GM12878 (cell line): ENCODE measurements at regions not wholly inside any gene's neighbourhood (a gene's known extent, or its start where the extent isn't known, plus 50 kb on each side); places are given as distances from the start of the nearest gene placed in this dataset.

Source experiments
- ATAC-seq: fragments of 200-7000 bp; cut with Tn5 transposase; 3 replicates; pipeline ENCODE4 v1.9.1; 2020; ENCODE audit warnings: mild to moderate bottlenecking, moderate library complexity
- BruUV-seq: library from RNA; stranded (reverse); fragments of 400-500 nt; replicated peaks from 2 replicates; lab custom pipeline; 2021; lab: Mats Ljungman, UMichigan
- CTCF ChIA-PET: fragments of 300-600 bp; sonication (Branson Sonifier 250); formaldehyde crosslinking; extraction: SDS; loops from one replicate; lab custom pipeline; 2021; ENCODE audit warnings: inconsistent platforms; lab: Yijun Ruan, JAX
- POLR2A ChIA-PET: fragments of 350-600 bp; formaldehyde crosslinking; extraction: SDS; loops from one replicate; lab custom pipeline; 2021; ENCODE audit warnings: inconsistent platforms; lab: Charles Lee
- RAD21 ChIA-PET: fragments of 300-600 bp; sonication (Branson Sonifier 250); formaldehyde crosslinking; loops from one replicate; lab custom pipeline; 2023; ENCODE audit warnings: antibody characterized with exemption; ENCODE audit not compliant: unreplicated experiment; lab: Charles Lee
- SMC1A ChIA-PET: fragments of 300-600 bp; sonication (Branson Sonifier 250); formaldehyde crosslinking; loops from one replicate; lab custom pipeline; 2023; ENCODE audit not compliant: unreplicated experiment, uncharacterized antibody; lab: Charles Lee
- DNase-seq: peaks from one replicate; pipeline ENCODE4 v3.0.0-alpha.2; 2011; ENCODE audit warnings: low read depth, low spot score
- FAIRE-seq: peaks from 3 replicates; lab custom pipeline; 2011; peaks lifted over from hg19 to GRCh38; lab: Jason Lieb, UNC
- H2AFZ ChIP-seq: 2 replicates; pipeline ENCODE4 v1.6.0; 2011; ENCODE audit warnings: low read depth, low read length, control low read depth; ENCODE audit not compliant: control insufficient read depth
- H3K27ac ChIP-seq: 2 replicates; pipeline ENCODE4 v1.5.1; 2011; ENCODE audit warnings: control low read depth; ENCODE audit not compliant: control insufficient read depth, insufficient read depth
- H3K27me3 ChIP-seq, 2 experiments: replicated peaks in 1 of 2; 2 replicates each; pipeline versions ENCODE4 v1.6.0 to v1.6.1; 2011; ENCODE audit warnings: low read length in 1 of 2; ENCODE audit not compliant: control insufficient read depth in 2 of 2, insufficient read depth in 2 of 2
- H3K36me3 ChIP-seq, 2 experiments: 2 replicates each; pipeline ENCODE4 v1.5.1; 2011; ENCODE audit warnings: low read length in 1 of 2; ENCODE audit not compliant: control insufficient read depth in 2 of 2, insufficient read depth in 2 of 2
- H3K4me1 ChIP-seq: 2 replicates; pipeline ENCODE4 v1.6.1; 2011; ENCODE audit warnings: mild to moderate bottlenecking, low read length, moderate library complexity, mixed read lengths; ENCODE audit not compliant: control insufficient read depth, insufficient read depth
- H3K4me2 ChIP-seq: 2 replicates; pipeline ENCODE4 v1.6.0; 2011; ENCODE audit warnings: control low read depth; ENCODE audit not compliant: control insufficient read depth, insufficient read depth
- H3K4me3 ChIP-seq: fragments of 200-600 bp; sonication (generic); 2 replicates; pipeline ENCODE4 v1.5.1; 2016
- H3K79me2 ChIP-seq: 2 replicates; pipeline ENCODE4 v1.6.0; 2011; ENCODE audit warnings: low read length; ENCODE audit not compliant: control insufficient read depth, insufficient read depth
- H3K9ac ChIP-seq: 2 replicates; pipeline ENCODE4 v1.8.0; 2011; ENCODE audit warnings: low read length, control low read depth, mixed read lengths; ENCODE audit not compliant: control insufficient read depth, insufficient read depth
- H3K9me3 ChIP-seq: replicated peaks from 3 replicates; pipeline ENCODE4 v1.5.1; 2011; ENCODE audit warnings: mild to moderate bottlenecking, low read length; ENCODE audit not compliant: control insufficient read depth, insufficient read depth
- H4K20me1 ChIP-seq: 2 replicates; pipeline ENCODE4 v1.6.0; 2011; ENCODE audit not compliant: control insufficient read depth, insufficient read depth
- BCL3 ChIP-seq: IDR thresholded peaks from 2 replicates; pipeline ENCODE4 v1.6.1; 2011; ENCODE audit warnings: borderline replicate concordance, low read depth, mild to moderate bottlenecking, moderate library complexity, low read length; ENCODE audit not compliant: insufficient read depth, poor library complexity, severe bottlenecking
- DPF2 ChIP-seq: fragments of 450-650 bp; IDR thresholded peaks from 2 replicates; pipeline ENCODE4 v1.6.1; 2017; ENCODE audit warnings: mild to moderate bottlenecking
- HCFC1 ChIP-seq: fragments of 150-350 bp; IDR thresholded peaks from 2 replicates; pipeline ENCODE4 v1.6.1; 2014; ENCODE audit warnings: low read length
- IKZF2 ChIP-seq, 2 experiments: fragments of 450-650 bp; IDR thresholded peaks; 2 replicates each; pipeline ENCODE4 v1.6.1; 2017; ENCODE audit warnings: mild to moderate bottlenecking in 2 of 2, moderate library complexity in 2 of 2
- NBN ChIP-seq: fragments of 450-650 bp; IDR thresholded peaks from 2 replicates; pipeline ENCODE4 v1.6.1; 2016
- NR2F1 ChIP-seq: fragments of 450-650 bp; conservative IDR thresholded peaks from 2 replicates; pipeline ENCODE4 v1.6.1; 2017; ENCODE audit warnings: mild to moderate bottlenecking
- SREBF2 ChIP-seq: IDR thresholded peaks from 2 replicates; pipeline ENCODE4 v1.6.1; 2012; ENCODE audit warnings: mild to moderate bottlenecking, low read length
- STAT3 ChIP-seq: IDR thresholded peaks from 2 replicates; pipeline ENCODE4 v1.6.1; 2011; ENCODE audit warnings: low read depth, low read length, improper control_type of control experiment
- TCF3 ChIP-seq: IDR thresholded peaks from 2 replicates; pipeline ENCODE4 v1.6.1; 2012; ENCODE audit warnings: low read depth, mild to moderate bottlenecking, low read length, borderline replicate concordance; ENCODE audit not compliant: insufficient read depth
- YY1 ChIP-seq: IDR thresholded peaks from 2 replicates; pipeline ENCODE4 v1.6.1; 2011; ENCODE audit warnings: low read depth, mild to moderate bottlenecking, low read length
- ZBTB40 ChIP-seq: fragments of 450-650 bp; IDR thresholded peaks from 2 replicates; pipeline ENCODE4 v1.6.1; 2016; ENCODE audit warnings: mild to moderate bottlenecking, moderate library complexity, borderline replicate concordance
- ZNF207 ChIP-seq: fragments of 450-650 bp; IDR thresholded peaks from 2 replicates; pipeline ENCODE4 v1.6.1; 2014; ENCODE audit warnings: antibody characterized with exemption, mild to moderate bottlenecking, borderline replicate concordance
- WGBS: methylation state at CpG from one replicate; pipeline ENCODE4 v1.1.6; 2016; ENCODE audit warnings: low lambda C conversion rate; ENCODE audit not compliant: insufficient replicate concordance, insufficient coverage; ENCODE audit errors: missing lambda C conversion rate; 5-methylcytosine and 5-hydroxymethylcytosine counted together
- in situ Hi-C: fragments of 300-500 bp; cut with MboI; formaldehyde crosslinking; loops from 9 replicates; pipeline ENCODE4 v1.14.3; 2018; ENCODE audit warnings: mixed read lengths
- intact Hi-C: fragments of 100-400 bp; cut with micrococcal nuclease; formaldehyde crosslinking; loops from one replicate; pipeline ENCODE4 v1.14.2; 2022; ENCODE audit not compliant: unreplicated experiment

GRCh38 chr14:51333299-51333698, 93.3 kb downstream of the TMX1 start:
- FAIRE-seq: no peak
- Histone ChIP-seq H3K36me3 (no peaks in the 10 kb centered on the region), H2AFZ (no peak overlapping the region), H3K27ac (no peak overlapping the region), H3K79me2 (no peaks in the 10 kb centered on the region), H3K4me1 (no peaks in the 10 kb centered on the region), H3K4me2 (no peak overlapping the region), H3K4me3 (no peak overlapping the region), H4K20me1 (no peaks in the 10 kb centered on the region), H3K27me3 (peaks cover 0 to 3% of the 10 kb centered on the region in 2 experiments; a peak in 1 of 4 replicates), H3K9ac (no peak overlapping the region), H3K9me3 (no peaks in the 10 kb centered on the region)
- in situ Hi-C loops (no loop called here), intact Hi-C loops (no loop called here)
- CTCF ChIA-PET: interaction anchor here (0.8 kb wide), 1 partner anchor 50 kb away, joined by 3 read pairs; no protein-coding TSS in a partner anchor
- BruUV-seq: no TSS peak
- TF ChIP-seq ZNF207 (no peak), DPF2 (no peak), NR2F1 (no peak), ZBTB40 (no peak), STAT3 (no peak), HCFC1 (no peak), SREBF2 (no peak), TCF3 (no peak), BCL3 (no peak), YY1 (no peak), IKZF2 (IDR thresholded peaks at IDR 0.05) (no peak), NBN (no peak)
- WGBS: 92% methylated on average over 4 of the region's 4 CpGs
- RAD21 ChIA-PET: no interaction called here
- DNase-seq: no peak
- no peak for ATAC-seq
- SMC1A ChIA-PET: no interaction called here
- POLR2A ChIA-PET: no interaction called here
